HUES64 (cell line): ENCODE measurements at regions not wholly inside any gene's neighbourhood (a gene's known extent, or its start where the extent isn't known, plus 50 kb on each side); places are given as distances from the start of the nearest gene placed in this dataset.

Source experiments
- H3K27ac ChIP-seq: 2 replicates; pipeline ENCODE4 v1.7.0; 2013; ENCODE audit warnings: low read depth, low read length, inconsistent platforms
- H3K27me3 ChIP-seq: 2 replicates; pipeline ENCODE4 v1.6.1; 2013; ENCODE audit warnings: mild to moderate bottlenecking, low read length; ENCODE audit not compliant: insufficient read depth
- H3K36me3 ChIP-seq: 2 replicates; pipeline ENCODE4 v1.6.1; 2013; ENCODE audit warnings: mild to moderate bottlenecking, low read length; ENCODE audit not compliant: insufficient read depth
- H3K4me1 ChIP-seq: 2 replicates; pipeline ENCODE4 v1.6.1; 2013; ENCODE audit warnings: mild to moderate bottlenecking, low read length, moderate library complexity; ENCODE audit not compliant: insufficient read depth
- H3K4me3 ChIP-seq: 2 replicates; pipeline ENCODE4 v1.5.1; 2013; ENCODE audit warnings: mild to moderate bottlenecking, low read length, moderate library complexity
- H3K9ac ChIP-seq: 2 replicates; pipeline ENCODE4 v1.6.1; 2013; ENCODE audit warnings: mild to moderate bottlenecking, low read depth, low read length
- H3K9me3 ChIP-seq: 2 replicates; pipeline ENCODE4 v1.6.1; 2013; ENCODE audit warnings: low read depth, low read length; ENCODE audit not compliant: insufficient read depth
- WGBS: fragments of 150-250, 120-280 bp; methylation state at CpG from one replicate; pipeline ENCODE4 v1.1.7; 2013; ENCODE audit warnings: missing lambda C conversion rate; 5-methylcytosine and 5-hydroxymethylcytosine counted together

DNA sequence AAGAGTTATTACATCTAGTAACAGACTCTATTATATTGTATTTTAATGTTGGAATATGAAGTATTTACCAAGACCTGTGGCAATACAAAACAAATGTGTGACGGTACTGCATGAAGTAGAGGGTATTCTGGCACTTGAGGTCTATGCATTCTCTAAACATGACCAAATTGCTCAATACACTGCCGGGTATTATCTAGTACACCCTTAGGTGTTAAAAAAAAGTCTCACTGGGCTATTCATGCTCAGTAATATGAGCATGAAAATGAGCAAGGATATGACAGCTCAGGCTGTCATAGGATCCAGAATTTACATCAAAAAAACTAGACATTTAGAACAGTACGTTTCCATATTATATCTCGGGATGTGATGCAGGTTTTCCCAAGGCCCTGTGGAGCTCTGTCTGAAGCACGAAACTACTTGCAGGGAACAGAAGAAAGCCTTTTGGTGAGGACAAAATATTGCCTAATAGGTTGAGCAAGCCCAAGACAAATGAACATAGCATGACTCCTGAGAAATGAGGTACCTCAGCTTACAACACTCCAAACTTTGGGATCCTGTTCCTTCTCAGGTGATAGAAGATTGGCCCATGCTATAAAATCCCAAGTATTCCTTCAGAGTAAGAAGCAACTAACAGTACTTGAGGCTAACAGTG lies 74.1 kb upstream of the MAOA start:
- Histone ChIP-seq H3K4me1 (no peaks in the 10 kb centered on the region), H3K4me3 (no peak overlapping the region), H3K9me3 (no peaks in the 10 kb centered on the region), H3K9ac (no peak overlapping the region), H3K27ac (no peak overlapping the region), H3K36me3 (no peaks in the 10 kb centered on the region), H3K27me3 (no peaks in the 10 kb centered on the region)
- WGBS = 100% methylated on average over 5 of the region's 5 CpGs

DNA sequence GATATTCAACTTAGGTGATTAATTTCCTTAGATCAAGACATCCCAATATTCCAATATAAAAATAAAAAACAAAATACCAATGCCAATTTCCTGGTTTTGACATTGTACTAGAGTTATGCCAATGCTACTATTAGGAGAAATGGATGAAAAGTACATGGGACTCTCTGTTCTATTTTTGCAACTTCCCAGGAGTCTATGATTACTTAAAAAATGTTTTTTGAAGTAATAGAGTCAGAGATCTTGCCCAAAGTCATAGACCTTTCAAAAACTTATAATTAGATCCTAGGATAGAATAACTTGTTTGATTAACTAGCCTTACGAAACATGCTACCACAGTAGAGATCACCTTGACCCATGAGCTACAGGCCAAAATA lies 73.6 kb upstream of the MAOA start:
- Histone ChIP-seq H3K36me3 (no peaks in the 10 kb centered on the region), H3K27ac (no peak overlapping the region), H3K4me3 (no peak overlapping the region), H3K9me3 (no peaks in the 10 kb centered on the region), H3K4me1 (no peaks in the 10 kb centered on the region), H3K9ac (no peak overlapping the region), H3K27me3 (no peaks in the 10 kb centered on the region)
- WGBS = 80% methylated on average over 1 of the region's 1 CpG

- Histone ChIP-seq H3K27ac (no peak overlapping the region), H3K4me1 (no peaks in the 10 kb centered on the region), H3K27me3 (no peaks in the 10 kb centered on the region), H3K9ac (no peak overlapping the region), H3K9me3 (no peaks in the 10 kb centered on the region), H3K36me3 (no peaks in the 10 kb centered on the region), H3K4me3 (no peak overlapping the region)
- 89% methylated on average over 1 of the region's 1 CpG for WGBS
These were observed 70.2 kb upstream of the MAOA start for GRCh38 chrX:43585922-43586321.

DNA sequence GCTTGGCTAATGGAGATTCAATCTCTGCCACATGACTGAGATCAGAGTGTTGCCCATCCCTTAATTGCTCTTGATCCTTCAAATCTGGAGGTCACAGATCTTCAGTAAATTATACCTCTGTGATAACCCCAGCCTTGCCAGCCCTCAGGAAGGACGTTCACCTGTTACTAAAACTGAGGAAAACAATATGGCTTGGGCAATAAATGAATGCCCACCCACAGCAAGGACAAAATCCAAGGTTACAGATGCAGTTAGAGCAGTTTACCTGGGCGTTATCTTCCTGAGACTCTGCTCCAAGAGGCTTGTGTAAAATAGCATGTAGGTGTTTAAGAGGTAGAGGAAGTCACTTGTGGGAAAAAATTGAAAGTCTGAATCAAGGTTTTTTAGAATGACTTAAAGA lies 69.3 kb upstream of the MAOA start:
- Histone ChIP-seq H3K9ac (no peak overlapping the region), H3K4me3 (no peak overlapping the region), H3K27me3 (no peaks in the 10 kb centered on the region), H3K36me3 (no peaks in the 10 kb centered on the region), H3K4me1 (no peaks in the 10 kb centered on the region), H3K27ac (no peak overlapping the region), H3K9me3 (no peaks in the 10 kb centered on the region)
- 98% methylated on average over 2 of the region's 2 CpGs for WGBS

- H3K9ac ChIP-seq = no peak overlapping the region
- no peak overlapping the region for H3K4me3 ChIP-seq
- 60% methylated on average over 2 of the region's 3 CpGs for WGBS
- no peaks in the 10 kb centered on the region for H3K27me3 ChIP-seq
- no peaks in the 10 kb centered on the region for H3K9me3 ChIP-seq
- no peaks in the 10 kb centered on the region for H3K4me1 ChIP-seq
- no peaks in the 10 kb centered on the region for H3K36me3 ChIP-seq
- H3K27ac ChIP-seq = no peak overlapping the region
These were observed 66.4 kb upstream of the MAOA start for GRCh38 chrX:43589735-43590134.

GRCh38 chrX:43590150-43590549 lies 65.9 kb upstream of the MAOA start:
- WGBS = 97% methylated on average over 2 of the region's 2 CpGs
- H3K4me3 ChIP-seq = no peak overlapping the region

DNA sequence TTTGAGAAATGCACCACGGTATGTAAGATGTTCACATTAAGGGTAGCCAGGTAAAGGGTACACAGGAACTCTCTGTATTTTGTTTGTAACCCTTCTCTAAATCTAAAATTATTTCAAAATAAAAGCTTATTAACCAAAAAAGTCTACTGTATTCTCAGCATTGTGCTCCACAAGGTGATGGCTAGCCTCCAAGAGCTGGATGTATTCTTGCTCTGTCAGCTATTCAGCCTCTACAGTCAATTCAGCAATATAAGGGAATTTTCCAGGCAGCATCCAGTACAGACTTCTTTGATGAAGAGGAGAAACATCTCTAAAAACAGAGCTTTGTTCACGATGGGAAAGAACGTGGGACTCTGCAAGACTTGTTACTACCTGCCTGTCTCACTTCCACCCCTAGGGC lies 63.5 kb upstream of the MAOA start:
- 88% methylated on average over 2 of the region's 3 CpGs for WGBS
- H3K4me1 ChIP-seq = no peaks in the 10 kb centered on the region
- no peak overlapping the region for H3K4me3 ChIP-seq
- no peak overlapping the region for H3K27ac ChIP-seq
- no peaks in the 10 kb centered on the region for H3K27me3 ChIP-seq
- H3K36me3 ChIP-seq = no peaks in the 10 kb centered on the region
- H3K9ac ChIP-seq = no peak overlapping the region
- no peaks in the 10 kb centered on the region for H3K9me3 ChIP-seq

More at GRCh38 chrX:43590150-43590549, 65.9 kb upstream of the MAOA start:
- Histone ChIP-seq H3K36me3 (no peaks in the 10 kb centered on the region), H3K27ac (no peak overlapping the region), H3K9ac (no peak overlapping the region), H3K4me1 (no peaks in the 10 kb centered on the region), H3K27me3 (no peaks in the 10 kb centered on the region), H3K9me3 (no peaks in the 10 kb centered on the region)

DNA sequence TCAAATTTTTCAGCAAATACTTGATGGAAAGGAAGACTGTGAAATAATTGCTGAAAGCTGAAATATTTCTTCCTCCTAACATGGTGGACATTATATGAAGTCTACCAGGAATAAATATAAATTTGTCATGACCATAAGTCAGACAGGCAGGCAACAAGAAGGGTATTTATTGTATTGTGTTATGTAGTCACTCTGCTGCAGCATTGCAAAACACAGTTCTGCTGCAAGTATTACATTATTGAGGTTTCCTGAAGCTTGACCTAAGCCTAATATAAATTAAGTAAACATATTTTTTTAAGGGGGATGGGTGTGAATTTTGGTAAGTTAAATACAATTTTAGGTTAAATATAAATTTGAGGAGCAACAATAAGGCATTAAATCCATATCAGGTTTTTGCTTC lies 60.2 kb upstream of the MAOA start:
- no peaks in the 10 kb centered on the region for H3K36me3 ChIP-seq
- H3K27me3 ChIP-seq = no peaks in the 10 kb centered on the region
- no peaks in the 10 kb centered on the region for H3K9me3 ChIP-seq
- H3K27ac ChIP-seq = no peak overlapping the region
- no peak overlapping the region for H3K9ac ChIP-seq
- H3K4me1 ChIP-seq = no peaks in the 10 kb centered on the region
- H3K4me3 ChIP-seq = no peak overlapping the region

DNA sequence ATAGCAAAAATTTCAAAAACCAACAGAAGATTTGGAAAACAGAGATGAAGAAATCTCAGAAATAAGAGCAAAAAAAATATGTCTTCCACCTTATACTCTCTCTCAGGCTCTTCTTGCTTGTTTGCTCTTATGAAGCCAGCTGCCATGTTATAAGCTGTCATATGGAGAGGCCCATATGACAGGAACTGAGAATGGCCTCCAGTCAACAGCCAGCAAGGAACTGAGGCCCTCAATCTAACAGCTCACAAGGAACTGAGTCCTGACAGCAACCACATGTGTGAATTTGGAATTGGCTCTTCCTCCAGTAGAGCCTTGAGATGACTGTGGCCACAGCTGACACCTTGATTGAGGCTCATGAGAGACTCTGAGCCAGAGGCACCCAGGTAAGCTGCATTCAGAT lies 51.3 kb upstream of the MAOA start:
- Histone ChIP-seq H3K36me3 (no peaks in the 10 kb centered on the region), H3K9ac (no peak overlapping the region), H3K9me3 (no peaks in the 10 kb centered on the region), H3K4me3 (no peak overlapping the region), H3K27me3 (no peaks in the 10 kb centered on the region), H3K27ac (no peak overlapping the region), H3K4me1 (no peaks in the 10 kb centered on the region)

DNA sequence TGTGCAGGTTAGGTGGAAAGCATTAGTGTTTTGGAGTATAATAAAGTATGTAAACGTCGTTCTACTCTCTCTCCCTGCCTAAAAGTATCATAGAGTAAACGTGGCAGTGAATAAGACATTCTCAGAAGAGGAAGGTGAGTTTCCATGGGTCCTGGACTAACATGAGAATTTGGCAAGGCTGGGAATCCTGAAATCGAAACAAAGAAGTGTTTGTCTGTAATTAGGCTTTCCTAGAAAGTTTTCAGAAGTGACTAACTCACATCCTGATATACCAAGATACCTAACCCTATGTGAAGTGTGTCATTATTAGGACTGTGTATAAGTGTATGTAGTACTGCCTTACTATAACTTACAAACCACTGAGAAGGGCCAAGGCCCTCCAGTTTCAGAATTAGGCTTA lies 50.7 kb upstream of the MAOA start:
- no peaks in the 10 kb centered on the region for H3K27me3 ChIP-seq
- WGBS = 81% methylated on average over 3 of the region's 4 CpGs
- no peak overlapping the region for H3K27ac ChIP-seq
- H3K9me3 ChIP-seq = no peaks in the 10 kb centered on the region
- no peak overlapping the region for H3K9ac ChIP-seq
- no peaks in the 10 kb centered on the region for H3K4me1 ChIP-seq
- H3K36me3 ChIP-seq = no peaks in the 10 kb centered on the region
- H3K4me3 ChIP-seq = no peak overlapping the region
